HEK293 (cell line): ENCODE measurements at regions not wholly inside any gene's neighbourhood (a gene's known extent, or its start where the extent isn't known, plus 50 kb on each side); places are given as distances from the start of the nearest gene placed in this dataset.

Experiments
- CTCF ChIP-seq: fragments of 450-650 bp; formaldehyde crosslinking; IDR thresholded peaks from 2 replicates; pipeline ENCODE4 v1.5.1; 2016; ENCODE audit warnings: missing biosample characterization, missing genetic modification characterization
- GLI4 ChIP-seq: fragments of 450-650 bp; formaldehyde crosslinking; IDR thresholded peaks from 2 replicates; pipeline ENCODE4 v1.5.1; 2016; ENCODE audit warnings: missing biosample characterization, missing genetic modification characterization
- SP2 ChIP-seq: fragments of 450-650 bp; formaldehyde crosslinking; IDR thresholded peaks from 2 replicates; pipeline ENCODE4 v1.5.1; 2016; ENCODE audit warnings: missing biosample characterization, missing genetic modification characterization
- TRIM28 ChIP-seq: IDR thresholded peaks from 2 replicates; pipeline ENCODE4 v1.6.1; 2011; ENCODE audit warnings: low read length, control low read depth, borderline replicate concordance
- ZBTB1 ChIP-seq: fragments of 450-650 bp; formaldehyde crosslinking; IDR thresholded peaks from 2 replicates; pipeline ENCODE4 v1.5.1; 2016; ENCODE audit warnings: missing biosample characterization, missing genetic modification characterization
- ZBTB7A ChIP-seq: fragments of 450-650 bp; formaldehyde crosslinking; IDR thresholded peaks from 2 replicates; pipeline ENCODE4 v1.5.1; 2016; ENCODE audit warnings: low read depth, missing biosample characterization, missing genetic modification characterization
- ZNF274 ChIP-seq, 2 experiments: fragments of 200-500 bp in 1 of 2; fragments of 450-650 bp in 1 of 2; sonication (Bioruptor generic) in 1 of 2; formaldehyde crosslinking in 1 of 2; IDR thresholded peaks; 2 replicates each; pipeline versions ENCODE4 v1.5.1 to v1.6.1; 2014 to 2016; ENCODE audit warnings: borderline replicate concordance in 1 of 2, inconsistent platforms in 1 of 2, low read length in 1 of 2, missing biosample characterization in 1 of 2, missing genetic modification characterization in 1 of 2
- ZNF292 ChIP-seq: fragments of 450-650 bp; formaldehyde crosslinking; IDR thresholded peaks from 2 replicates; pipeline ENCODE4 v1.5.1; 2016; ENCODE audit warnings: low read depth, missing biosample characterization, missing genetic modification characterization, borderline replicate concordance
- ZNF350 ChIP-seq: fragments of 450-650 bp; formaldehyde crosslinking; IDR thresholded peaks from 2 replicates; pipeline ENCODE4 v1.5.0; 2017; ENCODE audit warnings: missing biosample characterization, mild to moderate bottlenecking, missing genetic modification characterization
- ZNF76 ChIP-seq: fragments of 450-650 bp; formaldehyde crosslinking; IDR thresholded peaks from 2 replicates; pipeline ENCODE4; 2016; ENCODE audit warnings: low read depth, missing biosample characterization, missing genetic modification characterization, borderline replicate concordance
- ZNF791 ChIP-seq: fragments of 450-650 bp; formaldehyde crosslinking; IDR thresholded peaks from 2 replicates; pipeline ENCODE4 v1.5.1; 2016; ENCODE audit warnings: missing biosample characterization, missing genetic modification characterization

GRCh38 chr1:116252785-116253184 lies 120.3 kb upstream of the ATP1A1 start:
- TF ChIP-seq CTCF = no peak
- no peak for TF ChIP-seq ZNF292
- no peak for TF ChIP-seq GLI4 (tag by site-specific recombination)
- no peak for TF ChIP-seq SP2 (tag by site-specific recombination)
- no peak for TF ChIP-seq ZBTB7A (tag by site-specific recombination)
- TF ChIP-seq ZBTB1 (tag by site-specific recombination) = no peak
- no peak for TF ChIP-seq ZNF274 (IDR thresholded peaks at IDR 0.05; ENCODE audit: low read length)
- no peak for TF ChIP-seq ZNF274 (tag by site-specific recombination; IDR thresholded peaks at IDR 0.05; ENCODE audit: borderline replicate concordance)
- no peak for TF ChIP-seq ZNF791
- no peak for TF ChIP-seq TRIM28
- TF ChIP-seq ZNF76 (tag by site-specific recombination) = no peak
- TF ChIP-seq ZNF350 (tag by site-specific recombination) = no peak
